SK-N-MC (cell line): ENCODE measurements at regions not wholly inside any gene's neighbourhood (a gene's known extent, or its start where the extent isn't known, plus 50 kb on each side); places are given as distances from the start of the nearest gene placed in this dataset.

ENCODE experiments used
- DNase-seq: peaks from one replicate; pipeline ENCODE4 v3.0.0-alpha.2; 2011; ENCODE audit warnings: low read depth, low spot score
- H3K27ac ChIP-seq: fragments of 200-600 bp; sonication (generic); 2 replicates; pipeline ENCODE4 v1.5.1; 2016; ENCODE audit warnings: mixed run types
- H3K36me3 ChIP-seq: fragments of 200-600 bp; sonication (generic); 2 replicates; pipeline ENCODE4 v1.6.1; 2017; ENCODE audit warnings: antibody characterized with exemption, low read length, mixed read lengths; ENCODE audit not compliant: insufficient read depth
- H3K4me3 ChIP-seq: fragments of 200-600 bp; sonication (generic); 2 replicates; pipeline ENCODE4 v1.5.1; 2016
- H3K9ac ChIP-seq: fragments of 200-600 bp; sonication (generic); 2 replicates; pipeline ENCODE4 v1.8.0; 2017; ENCODE audit warnings: mixed run types, mixed read lengths; ENCODE audit not compliant: insufficient read length
- H3K9me3 ChIP-seq: fragments of 200-600 bp; sonication (generic); 2 replicates; pipeline ENCODE4 v1.6.1; 2017; ENCODE audit warnings: low read depth, mild to moderate bottlenecking, antibody characterized with exemption, low read length, moderate library complexity, mixed read lengths
- EZH2 ChIP-seq: fragments of 200-600 bp; sonication (generic); IDR thresholded peaks from one replicate; pipeline ENCODE4 v1.6.1; 2017; ENCODE audit warnings: antibody characterized with exemption
- FOXP2 ChIP-seq: optimal IDR thresholded peaks from 2 replicates; pipeline ENCODE3; 2011; ENCODE audit warnings: mild to moderate bottlenecking, moderate library complexity; ENCODE audit not compliant: insufficient read depth; ENCODE audit errors: extremely low read length, control extremely low read depth
- POLR2AphosphoS5 ChIP-seq: IDR thresholded peaks from 2 replicates; pipeline ENCODE4 v1.6.1; 2012; ENCODE audit warnings: mild to moderate bottlenecking, low read depth, low read length, borderline replicate concordance

- no peak overlapping the region for H3K4me3 ChIP-seq
- H3K9me3 ChIP-seq: no peaks in the 10 kb centered on the region
- TF ChIP-seq FOXP2 (no peak), EZH2 (no peak), POLR2AphosphoS5 (no peak)
- H3K36me3 ChIP-seq: no peaks in the 10 kb centered on the region
- H3K9ac ChIP-seq: no peak overlapping the region
- no peak for DNase-seq
- no peak overlapping the region for H3K27ac ChIP-seq
Measured at GRCh38 chr21:27513825-27514224, 546.9 kb upstream of the ADAMTS5 start.

DNA sequence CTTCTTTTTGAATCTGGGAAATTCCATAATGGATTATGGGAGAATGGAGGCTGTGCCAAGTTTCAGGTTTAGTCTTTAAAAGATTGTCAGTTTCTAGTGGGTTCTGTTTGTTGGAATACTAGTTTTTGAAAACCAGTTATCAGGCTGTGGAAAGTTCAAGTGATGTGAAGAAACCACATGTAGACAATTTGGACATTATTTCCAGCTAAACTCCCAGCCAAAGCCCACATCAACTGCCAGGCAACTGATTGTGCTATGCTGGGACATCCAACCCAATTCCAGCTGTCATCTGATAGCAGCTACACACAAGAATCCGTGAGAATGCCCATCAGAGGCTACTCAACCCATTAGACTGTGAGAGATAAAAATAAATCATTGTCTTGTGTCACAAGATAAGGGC, 546.1 kb upstream of the ADAMTS5 start:
- H3K36me3 ChIP-seq: no peaks in the 10 kb centered on the region
- TF ChIP-seq FOXP2 (no peak), POLR2AphosphoS5 (no peak), EZH2 (no peak)
- no peaks in the 10 kb centered on the region for H3K9me3 ChIP-seq
- H3K27ac ChIP-seq: no peak overlapping the region
- no peak overlapping the region for H3K9ac ChIP-seq
- DNase-seq: no peak
- H3K4me3 ChIP-seq: no peak overlapping the region

DNA sequence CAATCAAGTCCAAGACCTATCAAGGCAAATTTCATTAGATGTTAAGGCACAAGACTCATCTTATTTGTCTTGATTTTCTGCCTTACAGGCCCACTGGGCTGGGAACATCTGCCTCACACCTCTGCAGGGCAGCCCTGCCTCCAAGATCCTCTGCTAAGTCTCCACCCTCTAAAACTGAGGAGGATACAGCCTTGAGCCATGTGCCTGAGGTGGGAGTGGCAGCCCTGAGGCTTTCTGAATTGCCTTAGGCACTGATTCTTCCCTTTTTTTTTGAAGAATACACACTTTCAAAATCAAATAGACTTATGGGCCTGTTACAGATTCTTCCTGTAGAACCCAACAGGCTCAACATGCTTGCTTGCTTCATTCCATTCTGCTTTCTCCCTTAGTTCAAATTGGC, 544.3 kb upstream of the ADAMTS5 start:
- no peak for DNase-seq
- no peak overlapping the region for H3K9ac ChIP-seq
- TF ChIP-seq EZH2: no peak
- TF ChIP-seq POLR2AphosphoS5: no peak
- TF ChIP-seq FOXP2: no peak
- no peak overlapping the region for H3K4me3 ChIP-seq
- no peaks in the 10 kb centered on the region for H3K9me3 ChIP-seq
- no peak overlapping the region for H3K27ac ChIP-seq
- no peaks in the 10 kb centered on the region for H3K36me3 ChIP-seq

GRCh38 chr21:27507695-27508094, 540.8 kb upstream of the ADAMTS5 start:
- no peak for TF ChIP-seq FOXP2
- no peak for TF ChIP-seq POLR2AphosphoS5
- no peak for TF ChIP-seq EZH2
- Histone ChIP-seq H3K36me3 (no peaks in the 10 kb centered on the region), H3K9ac (no peak overlapping the region), H3K9me3 (no peaks in the 10 kb centered on the region), H3K4me3 (no peak overlapping the region), H3K27ac (no peak overlapping the region)
- no peak for DNase-seq

GRCh38 chr21:27505516-27505915, 538.6 kb upstream of the ADAMTS5 start:
- no peaks in the 10 kb centered on the region for H3K36me3 ChIP-seq
- no peak overlapping the region for H3K9ac ChIP-seq
- no peak overlapping the region for H3K27ac ChIP-seq
- no peaks in the 10 kb centered on the region for H3K9me3 ChIP-seq
- no peak overlapping the region for H3K4me3 ChIP-seq
- TF ChIP-seq EZH2 (no peak), FOXP2 (no peak), POLR2AphosphoS5 (no peak)
- DNase-seq: no peak

DNA sequence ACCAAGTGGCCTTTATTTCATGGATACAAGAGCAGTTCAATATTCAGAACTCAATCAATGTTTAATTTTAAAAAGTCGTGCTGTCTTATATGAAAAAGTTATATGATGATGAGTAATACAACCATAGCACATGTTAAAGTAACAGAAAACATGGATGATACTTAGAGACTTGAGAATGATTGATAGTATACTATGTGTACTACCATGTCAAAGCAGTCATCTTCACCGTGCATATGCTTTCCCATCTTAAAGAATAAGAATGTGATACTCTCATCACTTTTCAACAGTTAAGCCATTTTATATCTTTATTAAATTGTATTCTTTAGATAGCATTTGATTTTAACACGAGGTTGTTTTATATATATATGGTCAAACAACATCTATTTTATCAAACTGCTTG, 535.9 kb upstream of the ADAMTS5 start:
- TF ChIP-seq FOXP2: no peak
- no peak for TF ChIP-seq EZH2
- no peak for TF ChIP-seq POLR2AphosphoS5
- H3K9ac ChIP-seq: no peak overlapping the region
- H3K4me3 ChIP-seq: no peak overlapping the region
- no peak for DNase-seq
- no peaks in the 10 kb centered on the region for H3K9me3 ChIP-seq
- H3K27ac ChIP-seq: no peak overlapping the region
- H3K36me3 ChIP-seq: no peaks in the 10 kb centered on the region

DNA sequence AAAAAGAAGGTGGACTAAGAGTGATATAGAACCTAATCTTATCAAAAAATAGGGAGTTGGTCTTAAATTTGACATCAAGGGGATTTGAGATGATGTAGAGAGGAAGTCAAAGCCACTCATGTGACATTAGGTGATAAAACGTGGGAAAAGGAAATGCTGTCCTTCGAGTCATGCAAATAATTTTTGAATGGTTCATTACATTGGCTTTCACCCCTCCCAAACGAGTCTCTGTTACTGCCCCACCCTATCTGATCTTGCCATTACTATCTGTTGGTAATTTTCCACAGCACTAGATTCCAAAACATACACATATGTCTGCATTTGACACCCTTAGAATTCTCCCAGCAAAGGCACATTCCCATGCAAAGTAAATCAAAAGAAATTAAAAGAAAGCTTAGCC, 531.1 kb upstream of the ADAMTS5 start:
- DNase-seq: no peak
- TF ChIP-seq POLR2AphosphoS5 (no peak), EZH2 (no peak), FOXP2 (no peak)
- Histone ChIP-seq H3K9me3 (no peaks in the 10 kb centered on the region), H3K36me3 (no peaks in the 10 kb centered on the region), H3K9ac (no peak overlapping the region), H3K27ac (no peak overlapping the region), H3K4me3 (no peak overlapping the region)

DNA sequence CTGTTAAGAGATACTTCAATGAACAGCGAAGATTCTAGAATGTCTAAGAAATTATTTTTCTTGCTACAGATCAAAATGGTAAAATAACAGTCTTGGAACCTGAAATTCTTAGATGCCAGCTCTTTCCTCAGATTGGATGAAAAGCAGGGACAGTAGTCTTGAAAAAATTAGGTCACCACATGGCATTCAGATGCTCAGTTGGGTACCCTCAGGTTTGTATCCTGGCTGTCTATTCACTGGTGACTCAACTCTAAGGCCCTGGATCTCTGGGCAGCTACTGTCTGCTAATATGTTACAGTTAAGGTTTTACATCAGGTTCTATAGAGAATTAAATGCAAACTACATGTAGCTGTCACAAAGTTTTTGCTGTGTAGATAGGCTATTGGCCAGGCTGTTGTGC, 528.9 kb upstream of the ADAMTS5 start:
- Histone ChIP-seq H3K36me3 (no peaks in the 10 kb centered on the region), H3K4me3 (no peak overlapping the region)
- no peak for DNase-seq

DNA sequence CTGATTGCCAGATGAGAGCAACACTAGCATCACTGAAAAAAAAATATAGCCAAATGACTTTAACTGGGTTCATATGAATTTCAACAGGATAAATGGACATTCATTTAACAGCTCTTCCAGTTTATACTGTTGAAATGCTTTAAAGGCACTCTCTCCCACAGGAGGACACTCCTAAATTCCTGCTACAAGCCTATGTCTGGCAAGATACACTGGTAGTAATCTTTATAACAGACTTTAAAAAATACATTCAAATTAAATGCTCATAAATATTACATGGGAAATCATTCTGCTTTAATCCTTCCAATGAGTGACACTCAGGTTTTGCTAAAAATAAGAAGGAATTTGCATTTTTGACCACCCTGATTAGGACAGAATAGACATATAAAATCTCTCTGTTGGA, 526.7 kb upstream of the ADAMTS5 start:
- Histone ChIP-seq H3K36me3 (no peaks in the 10 kb centered on the region), H3K4me3 (no peak overlapping the region), H3K9me3 (no peaks in the 10 kb centered on the region), H3K9ac (no peak overlapping the region), H3K27ac (no peak overlapping the region)
- no peak for TF ChIP-seq POLR2AphosphoS5
- TF ChIP-seq EZH2: no peak
- no peak for TF ChIP-seq FOXP2
- DNase-seq: no peak

More for the DNA sequence above, 528.9 kb upstream of the ADAMTS5 start:
- no peak for TF ChIP-seq FOXP2
- no peak for TF ChIP-seq EZH2
- TF ChIP-seq POLR2AphosphoS5: no peak
- Histone ChIP-seq H3K9ac (no peak overlapping the region), H3K27ac (no peak overlapping the region), H3K9me3 (no peaks in the 10 kb centered on the region)

- H3K27ac ChIP-seq: no peak overlapping the region
- no peaks in the 10 kb centered on the region for H3K36me3 ChIP-seq
- no peak for DNase-seq
- no peak overlapping the region for H3K4me3 ChIP-seq
- H3K9me3 ChIP-seq: no peaks in the 10 kb centered on the region
- no peak overlapping the region for H3K9ac ChIP-seq
- TF ChIP-seq POLR2AphosphoS5: no peak
Measured at GRCh38 chr21:27487676-27488075, 520.8 kb upstream of the ADAMTS5 start.
